ENCODE measurements at regions not wholly inside any gene's neighbourhood (a gene's known extent, or its start where the extent isn't known, plus 50 kb on each side); places are given as distances from the start of the nearest gene placed in this dataset.

DNA sequence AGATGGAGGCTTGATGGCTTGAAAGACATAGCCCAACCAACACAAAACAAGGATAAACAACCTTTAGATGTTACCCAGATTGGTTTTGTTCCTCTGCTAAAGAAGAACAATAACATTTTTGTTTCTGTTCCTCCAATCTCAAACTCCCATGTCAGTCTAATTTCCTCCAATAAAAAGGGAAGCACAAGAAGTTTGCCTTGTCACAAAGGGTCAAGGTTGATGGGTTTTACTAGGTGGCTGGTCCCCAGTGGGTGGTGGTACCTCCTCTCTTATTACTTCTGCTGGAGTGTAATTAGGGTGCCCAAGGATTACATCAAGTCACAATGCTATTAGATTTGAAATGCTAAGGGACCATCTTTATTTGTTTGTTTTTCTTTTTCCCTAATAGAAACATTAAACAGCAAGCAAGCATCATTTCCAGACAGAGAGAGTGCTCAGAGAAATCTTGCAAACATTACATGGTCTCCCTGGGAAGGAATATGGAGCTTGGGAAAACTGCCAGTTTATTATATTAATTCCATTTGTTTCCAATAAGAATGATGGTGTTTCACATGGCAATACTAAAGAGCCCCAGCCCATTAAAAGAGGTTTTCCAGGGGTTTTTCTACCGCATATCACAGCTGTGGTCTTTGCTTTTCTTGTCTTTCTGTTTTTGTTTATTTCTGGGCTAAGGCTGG, 78.3 kb upstream of the AOAH start:
- intact Hi-C loops (cut with DNase I) = no loop called here
- 45% methylated on average over 1 of the region's 1 CpG for WGBS
- TF ChIP-seq, protein P1, sequence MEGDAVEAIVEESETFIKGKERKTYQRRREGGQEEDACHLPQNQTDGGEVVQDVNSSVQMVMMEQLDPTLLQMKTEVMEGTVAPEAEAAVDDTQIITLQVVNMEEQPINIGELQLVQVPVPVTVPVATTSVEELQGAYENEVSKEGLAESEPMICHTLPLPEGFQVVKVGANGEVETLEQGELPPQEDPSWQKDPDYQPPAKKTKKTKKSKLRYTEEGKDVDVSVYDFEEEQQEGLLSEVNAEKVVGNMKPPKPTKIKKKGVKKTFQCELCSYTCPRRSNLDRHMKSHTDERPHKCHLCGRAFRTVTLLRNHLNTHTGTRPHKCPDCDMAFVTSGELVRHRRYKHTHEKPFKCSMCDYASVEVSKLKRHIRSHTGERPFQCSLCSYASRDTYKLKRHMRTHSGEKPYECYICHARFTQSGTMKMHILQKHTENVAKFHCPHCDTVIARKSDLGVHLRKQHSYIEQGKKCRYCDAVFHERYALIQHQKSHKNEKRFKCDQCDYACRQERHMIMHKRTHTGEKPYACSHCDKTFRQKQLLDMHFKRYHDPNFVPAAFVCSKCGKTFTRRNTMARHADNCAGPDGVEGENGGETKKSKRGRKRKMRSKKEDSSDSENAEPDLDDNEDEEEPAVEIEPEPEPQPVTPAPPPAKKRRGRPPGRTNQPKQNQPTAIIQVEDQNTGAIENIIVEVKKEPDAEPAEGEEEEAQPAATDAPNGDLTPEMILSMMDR (IDR thresholded peaks at IDR 0.05) = no peak
- TF ChIP-seq POLR2A (IDR thresholded peaks at IDR 0.05; ENCODE audit: low read depth) (no peak), POLR2AphosphoS5 (IDR thresholded peaks at IDR 0.05) (no peak), EP300 (IDR thresholded peaks at IDR 0.05) (no peak)
- H3K36me3 ChIP-seq = no peaks in the 10 kb centered on the region
- no peaks in the 10 kb centered on the region for H3K9me3 ChIP-seq
- H3K4me3 ChIP-seq = no peak overlapping the region
- DNase-seq (ENCODE audit: extremely low spot score) = peak; percentile 19
- H3K4me1 ChIP-seq = no peaks in the 10 kb centered on the region
- no peak overlapping the region for H3K27ac ChIP-seq (replicated peaks in 1 of 4)
- H3K27me3 ChIP-seq = no peaks in the 10 kb centered on the region

DNA sequence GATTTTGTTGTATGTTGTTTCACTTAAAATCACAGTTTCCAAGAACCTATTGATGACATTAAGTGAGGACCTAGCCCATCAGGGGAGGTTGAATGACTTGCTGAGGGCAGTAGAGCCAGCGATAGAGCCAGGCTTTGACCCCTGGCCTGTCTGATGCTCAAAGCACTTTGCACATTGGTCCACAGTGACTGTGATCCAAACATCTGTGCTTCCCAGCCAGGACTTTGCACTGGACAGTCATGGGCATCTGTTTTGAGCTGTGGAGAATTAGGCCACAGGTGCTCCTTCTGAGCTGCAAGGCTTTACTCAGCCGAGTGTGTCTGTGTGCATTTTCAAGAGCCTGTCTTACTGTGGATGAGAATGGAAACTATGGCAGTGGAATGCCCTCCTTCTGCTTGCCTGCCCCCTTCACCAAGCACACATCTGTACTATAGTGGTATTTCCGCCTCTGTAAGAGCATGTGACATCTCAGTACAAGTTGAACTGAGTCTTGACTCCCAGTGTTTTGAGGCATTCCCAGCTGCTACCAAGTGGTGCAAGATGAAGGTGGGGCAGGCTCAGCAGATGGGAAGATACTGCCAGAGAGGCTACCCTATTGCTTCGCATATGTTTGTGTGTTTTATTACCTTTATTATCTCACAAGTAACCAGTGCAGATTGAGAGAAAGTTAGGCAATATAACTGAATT, 72.7 kb upstream of the AOAH start:
- no peak overlapping the region for H3K4me3 ChIP-seq
- WGBS = 90% methylated on average over 3 of the region's 4 CpGs
- TF ChIP-seq POLR2A (IDR thresholded peaks at IDR 0.05; ENCODE audit: low read depth) = no peak
- no peak for TF ChIP-seq POLR2AphosphoS5 (IDR thresholded peaks at IDR 0.05)
- TF ChIP-seq, protein P1 (IDR thresholded peaks at IDR 0.05) = no peak

DNA sequence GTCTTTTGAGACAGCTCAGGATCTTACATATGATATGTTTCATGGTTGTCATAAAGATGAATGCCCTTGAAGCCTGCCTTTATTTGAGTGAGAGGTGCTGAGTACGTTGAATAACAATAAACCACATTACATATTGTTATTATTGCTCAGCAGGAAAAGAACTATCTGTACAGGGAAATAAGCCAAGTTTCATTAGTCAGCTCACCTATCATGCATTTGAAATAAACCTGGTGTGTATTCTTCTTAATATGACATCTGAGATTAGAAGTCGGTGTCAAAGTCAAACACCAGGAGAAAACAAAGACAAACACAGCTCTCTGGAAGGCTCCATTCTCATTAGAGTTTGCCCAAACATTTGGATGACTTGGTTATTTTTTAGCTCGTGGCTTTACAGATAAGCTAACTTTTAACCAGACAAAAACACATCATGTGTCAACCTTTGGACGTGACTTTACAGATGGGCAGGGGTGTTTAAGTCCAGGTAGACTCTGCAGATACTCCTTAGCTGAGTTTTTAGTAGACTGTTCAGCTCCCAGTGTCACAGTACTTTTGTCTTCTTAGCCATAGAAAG, 71.2 kb upstream of the AOAH start:
- Histone ChIP-seq H3K27me3 (no peaks in the 10 kb centered on the region), H3K4me1 (peaks cover 0 to 9% (median 4%) of the 10 kb centered on the region in 4 donors), H3K4me3 (no peak overlapping the region), H3K9me3 (no peaks in the 10 kb centered on the region), H3K27ac (replicated peaks in 1 of 4) (no peak overlapping the region), H3K36me3 (no peaks in the 10 kb centered on the region)
- TF ChIP-seq POLR2AphosphoS5 (IDR thresholded peaks at IDR 0.05) = no peak
- no peak for TF ChIP-seq POLR2A (IDR thresholded peaks at IDR 0.05; ENCODE audit: low read depth)
- TF ChIP-seq, protein P1 (IDR thresholded peaks at IDR 0.05) = no peak
- TF ChIP-seq EP300 (IDR thresholded peaks at IDR 0.05) = no peak
- intact Hi-C loops (cut with DNase I) = no loop called here
- 34% methylated on average over 4 of the region's 4 CpGs for WGBS
- DNase-seq (ENCODE audit: extremely low spot score) = no peak

More for the DNA sequence above, 72.7 kb upstream of the AOAH start:
- intact Hi-C loops (cut with DNase I) = no loop called here
- Histone ChIP-seq H3K27me3 (no peaks in the 10 kb centered on the region), H3K27ac (replicated peaks in 1 of 4) (no peak overlapping the region), H3K4me1 (peaks cover 0 to 9% (median 4%) of the 10 kb centered on the region in 4 donors), H3K36me3 (no peaks in the 10 kb centered on the region), H3K9me3 (no peaks in the 10 kb centered on the region)
- no peak for DNase-seq (ENCODE audit: extremely low spot score)

DNA sequence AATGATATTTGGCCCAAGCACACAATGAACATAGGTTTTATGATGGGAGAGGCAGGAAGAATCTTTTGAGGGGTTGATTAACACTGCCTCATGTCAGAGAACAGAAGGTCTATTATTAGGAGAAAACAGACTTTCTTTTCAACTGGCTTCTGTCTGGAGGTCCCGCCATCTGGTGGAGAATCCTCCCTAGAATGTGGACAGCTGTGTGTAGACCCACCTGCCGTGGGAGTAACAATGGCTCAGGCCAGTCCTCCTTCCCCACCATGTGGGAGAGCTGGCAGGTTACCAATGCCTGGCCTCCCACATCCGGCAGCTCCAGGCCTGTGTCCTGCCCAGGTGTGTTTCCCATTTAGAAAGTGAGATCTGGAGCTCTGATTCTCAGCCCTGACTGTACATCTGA, 70.4 kb upstream of the AOAH start:
- Histone ChIP-seq H3K27ac (replicated peaks in 1 of 4) (no peak overlapping the region), H3K9me3 (no peaks in the 10 kb centered on the region), H3K27me3 (no peaks in the 10 kb centered on the region), H3K4me1 (peaks cover 0 to 9% (median 5%) of the 10 kb centered on the region in 4 donors), H3K36me3 (no peaks in the 10 kb centered on the region), H3K4me3 (no peak overlapping the region)
- no peak for TF ChIP-seq POLR2AphosphoS5 (IDR thresholded peaks at IDR 0.05)
- TF ChIP-seq, protein P1 (IDR thresholded peaks at IDR 0.05) = no peak
- TF ChIP-seq EP300 (IDR thresholded peaks at IDR 0.05) = no peak
- TF ChIP-seq POLR2A (IDR thresholded peaks at IDR 0.05; ENCODE audit: low read depth) = no peak
- peak; percentile 37 for DNase-seq (ENCODE audit: extremely low spot score)
- 41% methylated on average over 3 of the region's 3 CpGs for WGBS
- intact Hi-C loops (cut with DNase I) = no loop called here

Data from esophagus muscularis mucosa (tissue), 4 donors.